ENCODE measurements at regions not wholly inside any gene's neighbourhood (a gene's known extent, or its start where the extent isn't known, plus 50 kb on each side); places are given as distances from the start of the nearest gene placed in this dataset.

DNA sequence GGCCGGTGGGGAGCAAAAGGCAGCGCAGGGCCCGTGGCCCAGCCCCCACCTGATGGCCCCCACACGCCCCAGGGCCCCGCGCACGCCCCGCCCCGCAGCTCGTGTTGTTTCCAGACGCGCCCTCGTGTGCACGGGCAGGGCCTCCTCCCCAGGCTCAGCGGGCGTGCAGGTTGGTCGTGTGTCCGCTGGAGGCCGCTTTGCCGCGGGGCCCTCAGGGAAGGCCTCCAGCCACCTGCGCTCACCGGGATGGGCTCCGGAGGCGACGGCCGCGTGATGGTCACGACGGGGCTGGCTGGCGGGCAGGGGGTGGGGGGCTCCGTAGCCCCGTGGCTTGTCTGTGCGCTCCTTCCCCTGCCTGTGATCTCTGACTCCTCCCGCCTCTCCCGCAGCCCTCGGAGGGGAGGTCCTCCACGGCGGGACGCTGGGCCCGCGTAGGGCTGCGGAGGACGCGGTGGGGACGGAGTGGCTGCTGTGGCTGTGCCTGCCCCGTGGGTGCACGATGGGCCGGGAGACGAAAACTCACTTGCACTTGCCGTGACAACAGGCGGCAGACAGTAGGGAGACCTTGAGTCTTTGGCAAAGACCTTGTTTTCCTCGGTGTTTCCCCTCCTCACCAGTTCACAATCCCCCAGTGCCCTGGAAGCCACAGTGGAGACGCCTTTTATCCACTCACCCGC is 67.1 kb downstream of the RTP5 start:
- TF ChIP-seq POLR2AphosphoS5 (IDR thresholded peaks at IDR 0.05; ENCODE audit: low read depth, low read length) (no peak), TAF1 (IDR thresholded peaks at IDR 0.05; ENCODE audit: borderline replicate concordance, insufficient read depth, low read length) (no peak), SIN3A (IDR thresholded peaks at IDR 0.05; ENCODE audit: borderline replicate concordance, insufficient read depth, low read length) (no peak), FOXP2 (optimal IDR thresholded peaks at IDR 0.05; ENCODE audit: borderline replicate concordance, extremely low read depth, extremely low read length, insufficient read depth) (no peak), REST (IDR thresholded peaks at IDR 0.05; ENCODE audit: insufficient read depth in 1 of 2, low read depth in 2 of 2, low read length in 2 of 2) (no peak)

DNA sequence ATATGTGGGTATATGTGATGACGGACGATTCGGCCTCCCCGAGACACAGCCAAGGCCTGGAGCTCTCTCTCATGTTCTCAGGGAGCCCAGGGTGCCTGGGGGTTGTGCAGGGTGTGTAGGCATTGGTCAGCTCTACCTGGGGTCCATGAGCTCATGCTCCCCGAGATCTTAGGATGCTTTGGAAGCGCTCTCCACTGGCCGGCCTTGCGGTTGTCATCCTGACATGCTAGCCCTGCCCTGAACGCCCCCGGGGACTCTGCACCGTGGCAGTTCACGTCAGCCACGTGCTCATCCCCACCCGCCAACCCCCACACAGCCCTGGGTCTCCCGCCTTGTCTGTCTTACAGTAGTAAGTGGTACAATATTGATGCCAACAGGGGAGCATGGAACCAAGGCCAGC is 67.8 kb downstream of the RTP5 start:
- no peak for TF ChIP-seq FOXP2 (optimal IDR thresholded peaks at IDR 0.05; ENCODE audit: borderline replicate concordance, extremely low read depth, extremely low read length, insufficient read depth)
- no peak for TF ChIP-seq SIN3A (IDR thresholded peaks at IDR 0.05; ENCODE audit: borderline replicate concordance, insufficient read depth, low read length)
- TF ChIP-seq REST (IDR thresholded peaks at IDR 0.05; ENCODE audit: insufficient read depth in 1 of 2, low read depth in 2 of 2, low read length in 2 of 2): no peak
- no peak for TF ChIP-seq POLR2AphosphoS5 (IDR thresholded peaks at IDR 0.05; ENCODE audit: low read depth, low read length)
- no peak for TF ChIP-seq TAF1 (IDR thresholded peaks at IDR 0.05; ENCODE audit: borderline replicate concordance, insufficient read depth, low read length)

DNA sequence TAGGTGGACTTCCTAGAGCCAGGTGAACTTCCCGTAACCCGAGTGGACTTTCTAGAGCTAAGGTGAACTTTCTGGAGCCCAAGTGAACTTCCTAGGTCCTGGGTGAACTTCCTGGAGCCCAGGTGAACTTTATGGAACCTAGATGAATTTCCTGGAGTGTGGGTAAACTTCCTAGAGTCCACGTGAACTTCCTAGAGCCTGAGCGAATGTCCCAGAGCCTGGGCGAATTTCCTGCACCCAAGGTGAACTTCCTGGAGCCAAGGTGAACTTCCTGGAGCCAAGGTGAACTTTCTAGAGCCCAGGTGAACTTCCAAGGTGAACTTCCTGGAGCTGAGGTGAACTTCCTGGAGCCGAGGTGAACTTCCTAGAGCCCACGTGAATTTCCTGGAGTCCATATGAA is 70.0 kb downstream of the RTP5 start:
- TF ChIP-seq POLR2AphosphoS5 (IDR thresholded peaks at IDR 0.05; ENCODE audit: low read depth, low read length): no peak
- TF ChIP-seq SIN3A (IDR thresholded peaks at IDR 0.05; ENCODE audit: borderline replicate concordance, insufficient read depth, low read length): no peak
- TF ChIP-seq FOXP2 (optimal IDR thresholded peaks at IDR 0.05; ENCODE audit: borderline replicate concordance, extremely low read depth, extremely low read length, insufficient read depth): no peak
- TF ChIP-seq TAF1 (IDR thresholded peaks at IDR 0.05; ENCODE audit: borderline replicate concordance, insufficient read depth, low read length): no peak
- TF ChIP-seq REST (IDR thresholded peaks at IDR 0.05; ENCODE audit: insufficient read depth in 1 of 2, low read depth in 2 of 2, low read length in 2 of 2): no peak

DNA sequence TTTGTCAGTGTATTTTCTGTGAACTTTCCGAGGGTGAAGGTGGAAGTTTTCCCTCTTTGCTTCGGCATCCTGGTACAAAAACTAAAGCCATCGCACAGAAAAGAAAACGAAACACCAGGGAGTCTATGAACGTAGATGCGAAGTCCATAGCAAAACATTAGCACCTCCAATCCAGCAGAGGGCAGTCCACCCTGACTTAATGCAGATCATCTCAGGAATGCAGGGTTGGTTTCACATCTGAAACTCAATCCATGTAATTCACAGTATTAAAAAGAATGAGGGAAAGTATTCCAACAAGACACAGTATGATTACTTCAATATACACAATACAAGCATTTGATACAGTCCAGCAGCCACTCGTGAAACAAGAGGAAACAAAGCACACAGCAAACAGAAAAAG is 70.8 kb downstream of the RTP5 start:
- TF ChIP-seq FOXP2 (optimal IDR thresholded peaks at IDR 0.05; ENCODE audit: borderline replicate concordance, extremely low read depth, extremely low read length, insufficient read depth): no peak
- no peak for TF ChIP-seq TAF1 (IDR thresholded peaks at IDR 0.05; ENCODE audit: borderline replicate concordance, insufficient read depth, low read length)
- TF ChIP-seq SIN3A (IDR thresholded peaks at IDR 0.05; ENCODE audit: borderline replicate concordance, insufficient read depth, low read length): no peak
- TF ChIP-seq REST (IDR thresholded peaks at IDR 0.05; ENCODE audit: insufficient read depth in 1 of 2, low read depth in 2 of 2, low read length in 2 of 2): no peak
- no peak for TF ChIP-seq POLR2AphosphoS5 (IDR thresholded peaks at IDR 0.05; ENCODE audit: low read depth, low read length)
